ENCODE measurements at regions not wholly inside any gene's neighbourhood (a gene's known extent, or its start where the extent isn't known, plus 50 kb on each side); places are given as distances from the start of the nearest gene placed in this dataset.

DNA sequence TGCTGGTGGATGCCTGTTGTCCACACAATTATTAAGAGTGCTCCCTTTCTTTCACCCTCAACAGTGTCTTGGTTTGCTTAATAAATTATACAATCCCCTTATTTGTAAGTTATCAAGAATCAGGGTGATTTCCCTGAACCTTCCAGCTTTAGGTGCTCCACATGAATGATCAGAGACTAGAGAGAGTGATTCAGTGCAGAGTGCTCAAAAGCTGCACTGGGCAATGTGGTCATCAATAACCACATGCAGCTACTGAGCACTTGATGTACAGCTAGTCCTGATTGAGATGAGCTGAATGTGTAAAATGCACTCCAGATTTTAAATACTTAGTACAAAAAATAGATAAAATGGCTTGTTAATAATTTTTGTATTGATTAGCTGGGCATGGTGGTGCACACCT is 76.8 kb upstream of the TRIO start:
- TF ChIP-seq CTCF (IDR thresholded peaks at IDR 0.05) (no peak), POLR2A (IDR thresholded peaks at IDR 0.05) (no peak)

Data from esophagus squamous epithelium (tissue), 4 donors.